PC-9 (cell line): ENCODE measurements at regions not wholly inside any gene's neighbourhood (a gene's known extent, or its start where the extent isn't known, plus 50 kb on each side); places are given as distances from the start of the nearest gene placed in this dataset.

ENCODE experiments used
- BruUV-seq: library from RNA; stranded (reverse); fragments of 400-500 nt; replicated peaks from 2 replicates; lab custom pipeline; 2021; lab: Mats Ljungman, UMichigan
- CTCF ChIA-PET: fragments of 300-600 bp; sonication (Branson Sonifier 250); formaldehyde crosslinking; loops from one replicate; lab custom pipeline; 2022; ENCODE audit warnings: antibody characterized with exemption; lab: Charles Lee
- POLR2A ChIA-PET: fragments of 300-600 bp; sonication (Branson Sonifier 250); formaldehyde crosslinking; loops from one replicate; lab custom pipeline; 2022; ENCODE audit warnings: antibody characterized with exemption; ENCODE audit not compliant: unreplicated experiment; lab: Charles Lee
- DNase-seq, 2 experiments: peaks; one replicate each; pipeline versions ENCODE4 v3.0.0 to v3.0.0-alpha.2; 2015 to 2022; ENCODE audit warnings: mixed read lengths in 1 of 2
- H2AFZ ChIP-seq: fragments of 200-600 bp; sonication (generic); 2 replicates; pipeline ENCODE4 v1.8.1; 2017; ENCODE audit warnings: antibody characterized with exemption
- H3F3A ChIP-seq: fragments of 200-600 bp; sonication (generic); 2 replicates; pipeline ENCODE4 v1.8.1; 2017; ENCODE audit warnings: antibody characterized with exemption, mild to moderate bottlenecking, low read depth; ENCODE audit not compliant: insufficient read depth
- H3K27ac ChIP-seq: fragments of 200-600 bp; sonication (generic); 2 replicates; pipeline ENCODE4 v1.6.1; 2016; ENCODE audit warnings: mixed run types
- H3K27me3 ChIP-seq: fragments of 200-600 bp; sonication (generic); 2 replicates; pipeline ENCODE4 v1.6.1; 2016; ENCODE audit warnings: low read depth, mixed run types; ENCODE audit not compliant: insufficient read depth
- H3K36me3 ChIP-seq: fragments of 200-600 bp; sonication (generic); 2 replicates; pipeline ENCODE4 v1.6.1; 2016; ENCODE audit warnings: low read depth, mixed run types
- H3K4me1 ChIP-seq: fragments of 200-600 bp; sonication (generic); replicated peaks from 2 replicates; pipeline ENCODE4 v1.6.1; 2016; ENCODE audit warnings: mixed run types; ENCODE audit not compliant: insufficient read depth
- H3K4me2 ChIP-seq: fragments of 200-600 bp; sonication (generic); 2 replicates; pipeline ENCODE4 v1.6.1; 2017; ENCODE audit warnings: mixed run types
- H3K4me3 ChIP-seq: fragments of 200-600 bp; sonication (generic); 2 replicates; pipeline ENCODE4 v1.6.1; 2016; ENCODE audit warnings: mixed run types
- H3K79me2 ChIP-seq: fragments of 200-600 bp; sonication (generic); 2 replicates; pipeline ENCODE4 v1.6.1; 2017; ENCODE audit warnings: low read depth, mixed run types
- H3K9me2 ChIP-seq: fragments of 200-600 bp; sonication (generic); 2 replicates; pipeline ENCODE4 v1.8.1; 2017; ENCODE audit warnings: mild to moderate bottlenecking; ENCODE audit not compliant: insufficient read depth
- H3K9me3 ChIP-seq: fragments of 200-600 bp; sonication (generic); 2 replicates; pipeline ENCODE4 v1.8.1; 2016; ENCODE audit warnings: low read depth; ENCODE audit not compliant: insufficient read depth
- H4K20me1 ChIP-seq: fragments of 200-600 bp; sonication (generic); 2 replicates; pipeline ENCODE4 v1.8.1; 2017; ENCODE audit not compliant: insufficient read depth
- CTCF ChIP-seq: fragments of 200-600 bp; sonication (generic); conservative IDR thresholded peaks from 2 replicates; pipeline ENCODE4 v1.6.1; 2017; ENCODE audit warnings: mixed run types, antibody characterized with exemption, mild to moderate bottlenecking, moderate library complexity
- EZH2 ChIP-seq: fragments of 200-600 bp; sonication (generic); IDR thresholded peaks from 2 replicates; pipeline ENCODE4 v1.8.0; 2017; ENCODE audit warnings: antibody characterized with exemption, low read depth
- intact Hi-C: fragments of 100-400 bp; cut with micrococcal nuclease; formaldehyde crosslinking; loops from one replicate; pipeline ENCODE4 v1.10.0; 2022; ENCODE audit not compliant: unreplicated experiment

- no peaks in the 10 kb centered on the region for H3K27me3 ChIP-seq
- intact Hi-C loops = no loop called here
- H2AFZ ChIP-seq = no peak overlapping the region
- no peaks in the 10 kb centered on the region for H3K9me2 ChIP-seq
- ChIA-PET POLR2A (no interaction called here), CTCF (interaction anchor here (1.1 kb wide), 1 partner anchor 12 kb away, joined by 3 read pairs; no protein-coding TSS in a partner anchor)
- no peaks in the 10 kb centered on the region for H3K36me3 ChIP-seq
- H3K4me3 ChIP-seq = no peak overlapping the region
- no peaks in the 10 kb centered on the region for H3K79me2 ChIP-seq
- no peak overlapping the region for H3K27ac ChIP-seq
- no peak for DNase-seq
- H3F3A ChIP-seq = no peaks in the 10 kb centered on the region
- H3K4me1 ChIP-seq = peaks cover 7% of the 10 kb centered on the region; the same call in 1 of the 2 replicates
- H4K20me1 ChIP-seq = no peaks in the 10 kb centered on the region
- BruUV-seq = no TSS peak
- H3K4me2 ChIP-seq = no peak overlapping the region
- no peaks in the 10 kb centered on the region for H3K9me3 ChIP-seq
- TF ChIP-seq EZH2 = no peak
- TF ChIP-seq CTCF = no peak
Measured at GRCh38 chr12:58046271-58046670, 104.9 kb downstream of the ATP23 start.

- Histone ChIP-seq H3K36me3 (no peaks in the 10 kb centered on the region), H3K27me3 (no peaks in the 10 kb centered on the region), H3K9me2 (no peaks in the 10 kb centered on the region), H3K27ac (no peak overlapping the region), H4K20me1 (no peaks in the 10 kb centered on the region), H3K4me3 (no peak overlapping the region), H3K4me1 (peaks cover 1% of the 10 kb centered on the region; the same call in 1 of the 2 replicates), H3F3A (no peaks in the 10 kb centered on the region), H2AFZ (no peak overlapping the region), H3K79me2 (no peaks in the 10 kb centered on the region), H3K4me2 (no peak overlapping the region), H3K9me3 (no peaks in the 10 kb centered on the region)
- POLR2A ChIA-PET = no interaction called here
- intact Hi-C loops = no loop called here
- TF ChIP-seq EZH2 = no peak
- no peak for TF ChIP-seq CTCF
- DNase-seq = no peak
- no TSS peak for BruUV-seq
- CTCF ChIA-PET = no interaction called here
Measured at GRCh38 chr12:58051378-58051777, 110.0 kb downstream of the ATP23 start.

- DNase-seq = no peak
- H2AFZ ChIP-seq = no peak overlapping the region
- ChIA-PET POLR2A (no interaction called here), CTCF (interaction anchor here (0.6 kb wide), 1 partner anchor 111 kb away, joined by 3 read pairs; no protein-coding TSS in a partner anchor)
- no peaks in the 10 kb centered on the region; the same call in 1 of the 2 replicates for H3F3A ChIP-seq
- H3K4me1 ChIP-seq = peaks cover 37% of the 10 kb centered on the region
- no peaks in the 10 kb centered on the region for H3K79me2 ChIP-seq
- H3K9me2 ChIP-seq = no peaks in the 10 kb centered on the region
- no peak overlapping the region for H3K4me3 ChIP-seq
- H3K4me2 ChIP-seq = no peak overlapping the region
- TF ChIP-seq EZH2 (no peak), CTCF (no peak)
- no peaks in the 10 kb centered on the region for H3K27me3 ChIP-seq
- intact Hi-C loops = loop anchor here (5.0 kb wide), 2 partner anchors 72 to 248 kb away; no protein-coding TSS in a partner anchor
- BruUV-seq = no TSS peak
- no peak overlapping the region for H3K27ac ChIP-seq
- H3K36me3 ChIP-seq = no peaks in the 10 kb centered on the region
- no peaks in the 10 kb centered on the region for H4K20me1 ChIP-seq
- 0 out of 2 replicates have a peak, but pooled peaks cover 4% of the 10 kb centered on the region for H3K9me3 ChIP-seq
Measured at GRCh38 chr12:58064666-58065065, 123.3 kb downstream of the ATP23 start.
